SW480 (cell line): ENCODE measurements at regions not wholly inside any gene's neighbourhood (a gene's known extent, or its start where the extent isn't known, plus 50 kb on each side); places are given as distances from the start of the nearest gene placed in this dataset.
A peak's percentile ranks its signal among the peaks of the same experiment; 100 is the strongest.

Experiments
- DNase-seq: peaks from one replicate; pipeline ENCODE4 v3.0.0-alpha.2; 2016; ENCODE audit warnings: low spot score

DNA sequence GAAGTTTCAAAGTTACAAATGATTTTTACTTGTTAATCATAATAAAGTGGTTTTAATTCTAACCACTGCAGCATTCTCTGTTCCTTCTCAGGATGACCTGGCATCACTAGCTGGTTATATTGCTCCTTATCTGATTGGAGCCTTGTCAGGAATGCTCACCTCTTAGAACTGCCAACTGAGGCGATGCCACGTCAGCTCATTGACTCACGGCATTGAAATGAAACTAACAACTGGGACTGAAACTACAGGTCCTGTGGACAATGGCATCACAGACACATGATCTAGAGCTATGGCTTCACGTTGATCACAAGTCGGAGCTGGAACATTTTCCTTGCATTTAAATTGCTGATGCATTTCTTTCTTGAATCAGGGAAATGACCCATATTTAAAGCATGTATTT is 54.9 kb upstream of the MAP2 start:
- DNase-seq: peak; percentile 66

DNA sequence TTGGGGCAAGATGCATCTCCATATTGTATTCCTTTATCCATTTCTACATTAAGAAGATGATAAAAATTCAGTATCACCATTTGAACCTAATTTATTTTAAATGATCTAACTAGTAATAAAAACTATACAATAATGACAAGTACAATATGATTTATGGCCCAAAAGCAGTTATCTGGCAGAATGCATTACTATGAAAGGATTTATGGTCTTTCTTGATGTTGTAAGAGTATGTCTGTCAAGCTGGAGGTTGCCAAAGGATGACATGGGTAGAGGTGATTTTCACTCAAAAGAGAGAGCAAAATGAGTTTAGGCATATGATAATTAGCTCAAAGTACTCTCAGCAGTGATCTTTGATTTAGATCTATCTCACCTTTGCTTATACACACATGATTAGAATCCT is 54.2 kb upstream of the MAP2 start:
- no peak for DNase-seq

DNA sequence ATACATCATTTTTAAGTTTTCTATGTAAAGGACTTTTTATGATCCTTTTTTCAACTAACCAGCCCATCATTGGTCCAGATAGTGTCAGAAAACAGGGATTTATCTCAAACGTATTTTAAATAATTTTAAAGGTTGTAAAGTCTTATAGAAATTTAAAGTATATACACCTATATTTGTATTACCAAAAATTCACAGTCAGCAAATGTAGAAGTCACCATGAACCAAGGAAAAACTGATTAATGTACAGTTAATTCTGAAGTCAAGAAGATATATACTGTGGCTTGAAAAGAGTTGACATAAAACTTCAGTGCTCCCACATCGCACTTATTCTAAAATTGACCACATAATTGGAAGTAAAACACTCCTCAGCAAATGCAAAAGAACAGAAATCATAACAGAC is 52.4 kb upstream of the MAP2 start:
- DNase-seq: no peak
